ENCODE measurements at regions not wholly inside any gene's neighbourhood (a gene's known extent, or its start where the extent isn't known, plus 50 kb on each side); places are given as distances from the start of the nearest gene placed in this dataset.

DNA sequence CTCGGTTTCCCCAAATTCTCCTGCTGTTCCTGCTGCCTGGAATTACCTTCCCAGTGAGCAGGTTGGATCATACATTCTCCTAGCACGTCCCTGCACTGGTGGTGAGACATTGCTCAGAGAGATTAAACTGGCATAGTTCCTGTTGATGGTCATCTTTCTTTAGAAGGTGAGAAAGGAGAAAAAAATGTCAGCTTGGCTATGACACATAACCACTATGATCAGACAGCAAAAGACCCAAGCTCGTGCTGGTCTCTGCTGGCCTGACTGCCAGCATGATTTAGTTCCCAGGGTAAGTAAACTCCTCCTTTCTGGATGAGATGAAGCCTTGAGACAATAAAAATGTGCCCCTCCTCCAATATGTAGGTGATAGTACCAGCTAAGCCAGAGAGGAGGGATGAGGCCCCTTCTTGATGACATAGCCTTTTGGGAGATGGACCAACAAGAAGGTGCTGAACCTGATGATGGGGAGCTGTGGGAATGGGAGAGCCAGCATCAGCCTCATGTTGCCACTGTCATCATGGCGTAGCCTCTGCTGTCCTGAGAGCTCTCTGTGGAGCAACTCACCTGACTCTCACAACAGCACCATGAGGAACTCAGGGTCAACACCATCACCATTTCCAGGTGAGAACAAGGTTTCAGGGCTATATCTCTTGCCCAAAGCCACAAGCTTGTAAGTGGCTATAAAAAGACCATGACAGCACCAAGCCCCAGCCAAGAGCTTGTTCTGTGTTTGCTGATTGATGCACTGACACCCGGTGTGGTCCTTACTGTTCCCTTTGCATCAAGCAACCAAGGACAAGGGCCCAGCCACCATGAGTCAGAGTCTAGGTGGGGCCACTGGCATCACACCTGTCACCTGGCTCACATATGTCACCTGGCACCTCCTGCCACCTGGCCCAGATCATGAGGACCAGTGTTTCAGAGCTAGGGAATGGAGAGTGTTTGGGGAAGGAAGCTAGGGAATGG is 200.0 kb downstream of the MATN1 start:
- intact Hi-C loops (cut with DNase I; ENCODE audit: low total_unique reads), result no loop called here
- WGBS, 5 donors, result 63 to 75% (median 69%) methylated on average over 5 of the region's 5 CpGs
- H3K4me1 ChIP-seq, result peaks cover 0 to 20% (median 11%) of the 10 kb centered on the region in 6 donors
- no peak overlapping the region for H3K27ac ChIP-seq
- no peak overlapping the region for H3K4me3 ChIP-seq
- TF ChIP-seq CTCF (IDR thresholded peaks at IDR 0.05 in 8 of 11, conservative IDR thresholded peaks at IDR 0.05 in 3 of 11) (no peak), POLR2A (IDR thresholded peaks at IDR 0.05) (no peak), POLR2AphosphoS5 (IDR thresholded peaks at IDR 0.05) (no peak)
- DNase-seq, result peak; percentile 16
- H3K27me3 ChIP-seq (replicated peaks in 1 of 7), result peaks cover 0 to 63% (median 0%) of the 10 kb centered on the region in 7 donors
- H3K9me3 ChIP-seq, result no peaks in the 10 kb centered on the region
- no peaks in the 10 kb centered on the region for H3K36me3 ChIP-seq

DNA sequence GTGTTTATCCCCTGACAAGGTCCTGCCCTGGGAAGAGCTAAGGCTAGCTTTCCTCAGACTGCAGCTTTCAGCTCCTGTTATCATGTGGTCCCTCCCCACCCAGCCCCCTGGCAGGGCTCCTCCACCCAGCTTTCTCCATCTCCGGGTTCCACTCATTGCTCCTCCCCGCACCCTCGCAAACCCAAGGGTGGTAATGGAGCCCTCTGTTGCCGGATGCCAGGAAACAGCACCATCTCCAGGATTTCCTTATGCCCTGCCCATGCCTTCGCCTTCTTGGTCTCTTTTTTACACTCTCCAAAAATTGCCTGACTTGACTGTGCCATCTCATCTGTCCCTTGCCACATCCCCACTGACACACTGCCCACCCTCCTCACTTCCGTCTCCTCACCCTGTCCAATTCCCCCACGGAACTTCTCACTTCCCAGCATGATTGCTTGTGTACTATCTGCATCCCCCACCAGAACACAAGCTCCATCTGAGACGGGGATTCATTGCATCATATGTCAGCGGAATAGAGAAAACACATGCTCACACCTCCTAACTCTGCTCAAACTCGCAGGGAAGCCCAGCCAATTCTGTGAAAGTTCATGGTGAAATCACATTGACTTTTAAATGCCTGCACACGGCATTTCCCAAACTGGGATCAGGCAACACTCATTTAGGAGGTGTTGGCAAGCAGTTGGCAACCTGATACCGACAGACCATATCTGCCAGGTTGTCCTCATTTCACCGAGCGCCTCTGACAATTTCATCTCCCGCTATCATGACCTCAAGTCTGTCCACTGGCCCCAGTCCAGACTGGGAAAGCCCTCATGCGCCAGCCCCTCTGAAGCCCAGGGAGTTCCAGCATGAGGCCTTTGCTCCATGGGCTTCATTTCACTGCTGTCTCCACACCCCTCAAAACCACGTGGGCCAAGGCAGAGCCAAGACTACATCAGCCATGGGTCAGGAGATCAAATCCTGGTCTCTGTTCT is 201.1 kb downstream of the MATN1 start:
- DNase-seq, result peak; percentile 29
- H3K4me3 ChIP-seq, result no peak overlapping the region
- no peaks in the 10 kb centered on the region for H3K36me3 ChIP-seq
- no peaks in the 10 kb centered on the region for H3K9me3 ChIP-seq
- intact Hi-C loops (cut with DNase I; ENCODE audit: low total_unique reads), result no loop called here
- H3K27me3 ChIP-seq (replicated peaks in 1 of 7), result peaks cover 0 to 61% (median 0%) of the 10 kb centered on the region in 7 donors
- TF ChIP-seq POLR2AphosphoS5 (IDR thresholded peaks at IDR 0.05) (no peak), CTCF (IDR thresholded peaks at IDR 0.05 in 8 of 11, conservative IDR thresholded peaks at IDR 0.05 in 3 of 11) (no peak), POLR2A (IDR thresholded peaks at IDR 0.05) (no peak)
- H3K4me1 ChIP-seq, result peaks cover 0 to 20% (median 11%) of the 10 kb centered on the region in 6 donors
- no peak overlapping the region for H3K27ac ChIP-seq
- WGBS, 5 donors, result 57 to 66% (median 58%) methylated on average over 17 of the region's 17 CpGs

- Histone ChIP-seq H3K27me3 (replicated peaks in 1 of 7) (peaks cover 0 to 58% (median 0%) of the 10 kb centered on the region in 7 donors), H3K4me3 (no peak overlapping the region), H3K36me3 (no peaks in the 10 kb centered on the region), H3K27ac (no peak overlapping the region), H3K9me3 (no peaks in the 10 kb centered on the region), H3K4me1 (peaks cover 0 to 10% (median 6%) of the 10 kb centered on the region in 6 donors)
- no peak for TF ChIP-seq POLR2A (IDR thresholded peaks at IDR 0.05)
- TF ChIP-seq POLR2AphosphoS5 (IDR thresholded peaks at IDR 0.05), result no peak
- no peak for TF ChIP-seq CTCF (IDR thresholded peaks at IDR 0.05 in 8 of 11, conservative IDR thresholded peaks at IDR 0.05 in 3 of 11)
- DNase-seq, result peak; percentile 41
- WGBS, 5 donors, result 71 to 85% (median 80%) methylated on average over 3 of the region's 3 CpGs
- intact Hi-C loops (cut with DNase I; ENCODE audit: low total_unique reads), result no loop called here
These were observed 202.0 kb downstream of the MATN1 start for GRCh38 chr1:30521261-30521865.

All from spleen (tissue), 11 donors.